ENCODE measurements at regions not wholly inside any gene's neighbourhood (a gene's known extent, or its start where the extent isn't known, plus 50 kb on each side); places are given as distances from the start of the nearest gene placed in this dataset.
"Not testable (repeated sequence)": the region's sequence is repeated elsewhere in the genome, so short reads cannot be mapped to it uniquely, and the experiment has no call there.

- FAIRE-seq: no peak
- DNase-seq (ENCODE audit: insufficient read length, low spot score): no peak
Measured at GRCh38 chr9:78892182-78892581, 595.3 kb downstream of the PSAT1 start.

- FAIRE-seq (no peak), DNase-seq (ENCODE audit: insufficient read length, low spot score) (no peak)
Measured at GRCh38 chr9:78892769-78893168, 595.8 kb downstream of the PSAT1 start.

GRCh38 chr9:78893774-78894401, 597.0 kb downstream of the PSAT1 start:
- DNase-seq (ENCODE audit: insufficient read length, low spot score) (no peak), FAIRE-seq (no peak)

- DNase-seq (ENCODE audit: insufficient read length, low spot score): no peak
Measured at GRCh38 chr9:78896479-78896878, 599.6 kb downstream of the PSAT1 start.

GRCh38 chr9:78898234-78898633, 601.3 kb downstream of the PSAT1 start:
- FAIRE-seq: no peak
- DNase-seq (ENCODE audit: insufficient read length, low spot score): no peak

More at GRCh38 chr9:78896479-78896878, 599.6 kb downstream of the PSAT1 start:
- FAIRE-seq: no peak

GRCh38 chr9:78899006-78899405, 602.1 kb downstream of the PSAT1 start:
- DNase-seq (ENCODE audit: insufficient read length, low spot score) (no peak), FAIRE-seq (no peak)

- FAIRE-seq (no peak), DNase-seq (ENCODE audit: insufficient read length, low spot score) (no peak)
Measured at GRCh38 chr9:78900500-78900899, 603.6 kb downstream of the PSAT1 start.

- DNase-seq (ENCODE audit: insufficient read length, low spot score): no peak
- FAIRE-seq: no peak
Measured at GRCh38 chr9:78902051-78902450, 605.1 kb downstream of the PSAT1 start.

GRCh38 chr9:78903581-78903980, 606.7 kb downstream of the PSAT1 start:
- no peak for DNase-seq (ENCODE audit: insufficient read length, low spot score)
- FAIRE-seq: no peak

GRCh38 chr9:78904686-78905085, 607.8 kb downstream of the PSAT1 start:
- FAIRE-seq (no peak), DNase-seq (ENCODE audit: insufficient read length, low spot score) (no peak)

GRCh38 chr9:78905387-78905786, 608.5 kb downstream of the PSAT1 start:
- FAIRE-seq (no peak), DNase-seq (ENCODE audit: insufficient read length, low spot score) (no peak)

GRCh38 chr9:78905986-78906755, 609.2 kb downstream of the PSAT1 start:
- FAIRE-seq (no peak), DNase-seq (ENCODE audit: insufficient read length, low spot score) (no peak)

GRCh38 chr9:78909566-78909965, 612.6 kb downstream of the PSAT1 start:
- DNase-seq (ENCODE audit: insufficient read length, low spot score) (no peak), FAIRE-seq (no peak)

- not testable (repeated sequence) for FAIRE-seq; DNase-seq (ENCODE audit: insufficient read length, low spot score)
Measured at GRCh38 chr9:78916884-78917283, 620.0 kb downstream of the PSAT1 start.

GRCh38 chr9:78918976-78919375, 622.1 kb downstream of the PSAT1 start:
- FAIRE-seq (no peak), DNase-seq (ENCODE audit: insufficient read length, low spot score) (no peak)

- FAIRE-seq (no peak), DNase-seq (ENCODE audit: insufficient read length, low spot score) (no peak)
Measured at GRCh38 chr9:78919701-78920100, 622.8 kb downstream of the PSAT1 start.

- DNase-seq (ENCODE audit: insufficient read length, low spot score) (no peak), FAIRE-seq (no peak)
Measured at GRCh38 chr9:78921341-78921740, 624.4 kb downstream of the PSAT1 start.

GRCh38 chr9:78923966-78924659, 627.2 kb downstream of the PSAT1 start:
- DNase-seq (ENCODE audit: insufficient read length, low spot score) (no peak), FAIRE-seq (no peak)

- DNase-seq (ENCODE audit: insufficient read length, low spot score): no peak
- no peak for FAIRE-seq
Measured at GRCh38 chr9:78927099-78927940, 630.4 kb downstream of the PSAT1 start.

GRCh38 chr9:78928625-78929405, 631.9 kb downstream of the PSAT1 start:
- FAIRE-seq (no peak), DNase-seq (ENCODE audit: insufficient read length, low spot score) (no peak)

Data from HTR-8/SVneo (cell line).